HG03571 (cell line): ENCODE measurements at regions not wholly inside any gene's neighbourhood (a gene's known extent, or its start where the extent isn't known, plus 50 kb on each side); places are given as distances from the start of the nearest gene placed in this dataset.
"Not testable (repeated sequence)": the region's sequence is repeated elsewhere in the genome, so short reads cannot be mapped to it uniquely, and the experiment has no call there.

ENCODE experiments used
- ATAC-seq: cut with Tn5 transposase; IDR thresholded peaks from one replicate; pipeline ENCODE4 v1.9.1; 2021; ENCODE audit not compliant: unreplicated experiment

- ATAC-seq = no peak
These were observed 83.7 kb upstream of the CTDP1 start for GRCh38 chr18:79595876-79596374.

- no peak for ATAC-seq
These were observed 83.0 kb upstream of the CTDP1 start for GRCh38 chr18:79596446-79597175.

GRCh38 chr18:79597176-79597830 lies 82.3 kb upstream of the CTDP1 start:
- no peak for ATAC-seq

- ATAC-seq = no peak
These were observed 81.6 kb upstream of the CTDP1 start for GRCh38 chr18:79597831-79598632.

- ATAC-seq = no peak
These were observed 80.9 kb upstream of the CTDP1 start for GRCh38 chr18:79598633-79599175.

GRCh38 chr18:79599441-79599931 lies 80.1 kb upstream of the CTDP1 start:
- no peak for ATAC-seq

GRCh38 chr18:79600141-79600540 lies 79.5 kb upstream of the CTDP1 start:
- no peak for ATAC-seq

GRCh38 chr18:79600596-79600995 lies 79.0 kb upstream of the CTDP1 start:
- no peak for ATAC-seq

- ATAC-seq = no peak
These were observed 78.4 kb upstream of the CTDP1 start for GRCh38 chr18:79601234-79601633.

GRCh38 chr18:79603321-79604204 lies 76.0 kb upstream of the CTDP1 start:
- ATAC-seq = no peak

GRCh38 chr18:79604205-79604912 lies 75.2 kb upstream of the CTDP1 start:
- no peak for ATAC-seq

- no peak for ATAC-seq
These were observed 74.4 kb upstream of the CTDP1 start for GRCh38 chr18:79604913-79605880.

GRCh38 chr18:79606071-79606470 lies 73.5 kb upstream of the CTDP1 start:
- ATAC-seq = not testable (repeated sequence)

GRCh38 chr18:79606621-79607331 lies 72.8 kb upstream of the CTDP1 start:
- no peak for ATAC-seq

- no peak for ATAC-seq
These were observed 72.1 kb upstream of the CTDP1 start for GRCh38 chr18:79607361-79607952.

- ATAC-seq = no peak
These were observed 71.5 kb upstream of the CTDP1 start for GRCh38 chr18:79608069-79608468.

- no peak for ATAC-seq
These were observed 71.1 kb upstream of the CTDP1 start for GRCh38 chr18:79608535-79608934.
